ENCODE measurements at regions not wholly inside any gene's neighbourhood (a gene's known extent, or its start where the extent isn't known, plus 50 kb on each side); places are given as distances from the start of the nearest gene placed in this dataset.
"Not testable (repeated sequence)": the region's sequence is repeated elsewhere in the genome, so short reads cannot be mapped to it uniquely, and the experiment has no call there.

- ATAC-seq, result no peak
- Histone ChIP-seq H3K36me3 (no peaks in the 10 kb centered on the region), H3K9me3 (no peaks in the 10 kb centered on the region), H3K4me1 (no peaks in the 10 kb centered on the region), H3K4me3 (no peak overlapping the region), H3K27me3 (no peaks in the 10 kb centered on the region), H3K27ac (no peak overlapping the region)
- WGBS, 2 donors (ENCODE audit: low coverage in 1 of 2), result 87 to 88% methylated on average over 1 to 2 of the region's 2 CpGs
- no peak for TF ChIP-seq POLR2A (IDR thresholded peaks at IDR 0.05)
- no peak for TF ChIP-seq EP300 (IDR thresholded peaks at IDR 0.05)
- TF ChIP-seq POLR2AphosphoS5 (IDR thresholded peaks at IDR 0.05), result no peak
- TF ChIP-seq CTCF (IDR thresholded peaks at IDR 0.05), result no peak
Measured at GRCh38 chr9:90176901-90177300, 465.7 kb downstream of the DIRAS2 start.

GRCh38 chr9:90180381-90180780 is 462.2 kb downstream of the DIRAS2 start:
- H3K4me1 ChIP-seq, result no peaks in the 10 kb centered on the region
- WGBS, 2 donors (ENCODE audit: low coverage in 1 of 2), result 62 to 86% methylated on average over 1 of the region's 1 CpG
- no peaks in the 10 kb centered on the region for H3K9me3 ChIP-seq
- H3K27me3 ChIP-seq, result no peaks in the 10 kb centered on the region
- TF ChIP-seq POLR2AphosphoS5 (IDR thresholded peaks at IDR 0.05) (no peak), EP300 (IDR thresholded peaks at IDR 0.05) (no peak), POLR2A (IDR thresholded peaks at IDR 0.05) (no peak), CTCF (IDR thresholded peaks at IDR 0.05) (no peak)
- H3K4me3 ChIP-seq, result no peak overlapping the region
- H3K36me3 ChIP-seq, result no peaks in the 10 kb centered on the region
- no peak overlapping the region for H3K27ac ChIP-seq
- no peak for ATAC-seq

- no peak for TF ChIP-seq POLR2A (IDR thresholded peaks at IDR 0.05)
- no peak for TF ChIP-seq POLR2AphosphoS5 (IDR thresholded peaks at IDR 0.05)
- TF ChIP-seq EP300 (IDR thresholded peaks at IDR 0.05), result no peak
- TF ChIP-seq CTCF (IDR thresholded peaks at IDR 0.05), result no peak
- H3K27me3 ChIP-seq, result peaks cover 32% of the 10 kb centered on the region
- H3K27ac ChIP-seq, result no peak overlapping the region
- H3K4me1 ChIP-seq, result no peaks in the 10 kb centered on the region
- H3K9me3 ChIP-seq, result peaks cover 0 to 24% (median 0%) of the 10 kb centered on the region in 3 donors
- no peak for ATAC-seq
- no peak overlapping the region for H3K4me3 ChIP-seq
- 53 to 73% methylated on average over 2 of the region's 2 CpGs for WGBS, 2 donors (ENCODE audit: low coverage in 1 of 2)
- no peaks in the 10 kb centered on the region for H3K36me3 ChIP-seq
Measured at GRCh38 chr9:90188656-90189055, 454.0 kb downstream of the DIRAS2 start.

- Histone ChIP-seq H3K4me3 (no peak overlapping the region), H3K27me3 (peaks cover 32% of the 10 kb centered on the region), H3K9me3 (peaks cover 0 to 24% (median 0%) of the 10 kb centered on the region in 3 donors), H3K36me3 (no peaks in the 10 kb centered on the region), H3K4me1 (no peaks in the 10 kb centered on the region), H3K27ac (no peak overlapping the region)
- no peak for ATAC-seq
- WGBS, 2 donors (ENCODE audit: low coverage in 1 of 2), result 77 to 85% methylated on average over 6 of the region's 6 CpGs
- TF ChIP-seq POLR2AphosphoS5 (IDR thresholded peaks at IDR 0.05), result no peak
- TF ChIP-seq CTCF (IDR thresholded peaks at IDR 0.05), result no peak
- TF ChIP-seq POLR2A (IDR thresholded peaks at IDR 0.05), result no peak
- TF ChIP-seq EP300 (IDR thresholded peaks at IDR 0.05), result no peak
Measured at GRCh38 chr9:90189306-90189705, 453.3 kb downstream of the DIRAS2 start.

GRCh38 chr9:90192465-90192864 is 450.2 kb downstream of the DIRAS2 start:
- H3K4me1 ChIP-seq, H3K36me3 ChIP-seq, H3K4me3 ChIP-seq, ATAC-seq, H3K27ac ChIP-seq: not testable (repeated sequence)
- Histone ChIP-seq H3K27me3 (peaks cover 32% of the 10 kb centered on the region), H3K9me3 (peaks cover 0 to 24% (median 0%) of the 10 kb centered on the region in 3 donors)
- 83 to 100% methylated on average over 4 to 5 of the region's 7 CpGs for WGBS, 2 donors (ENCODE audit: low coverage in 1 of 2)

All from gastroesophageal sphincter (tissue), 4 donors.